Keratinocyte (primary cell): ENCODE measurements at regions not wholly inside any gene's neighbourhood (a gene's known extent, or its start where the extent isn't known, plus 50 kb on each side); places are given as distances from the start of the nearest gene placed in this dataset.

Source experiments
- DNase-seq: peaks from one replicate; pipeline ENCODE4 v3.0.0-alpha.2; 2011; ENCODE audit warnings: low read depth, missing footprints, low spot score
- FAIRE-seq: peaks from 2 replicates; lab custom pipeline; 2011; peaks lifted over from hg19 to GRCh38; lab: Jason Lieb, UNC
- H2AFZ ChIP-seq: 2 replicates; pipeline ENCODE4 v1.6.0; 2012; ENCODE audit warnings: low read length, control low read depth, inconsistent platforms; ENCODE audit not compliant: control insufficient read depth
- H3K27ac ChIP-seq: 2 replicates; pipeline ENCODE4 v1.5.1; 2011; ENCODE audit warnings: low read length; ENCODE audit not compliant: control insufficient read depth, insufficient read depth
- H3K27me3 ChIP-seq: 3 replicates; pipeline ENCODE4 v1.6.0; 2011; ENCODE audit warnings: low read length; ENCODE audit not compliant: control insufficient read depth, insufficient read depth; ENCODE audit errors: extremely low read depth
- H3K36me3 ChIP-seq, 2 experiments: 2 replicates in 1 of 2; 3 replicates in 1 of 2; pipeline ENCODE4 v1.5.1; 2011; ENCODE audit warnings: low read length in 2 of 2, mild to moderate bottlenecking in 1 of 2; ENCODE audit not compliant: control insufficient read depth in 2 of 2, insufficient read depth in 2 of 2; ENCODE audit errors: extremely low read depth in 1 of 2
- H3K4me1 ChIP-seq: 3 replicates; pipeline ENCODE4 v1.5.1; 2011; ENCODE audit warnings: low read length; ENCODE audit not compliant: control insufficient read depth, insufficient read depth; ENCODE audit errors: extremely low read depth
- H3K4me2 ChIP-seq: 3 replicates; pipeline ENCODE4 v1.6.0; 2011; ENCODE audit warnings: low read depth, low read length; ENCODE audit not compliant: control insufficient read depth, insufficient read depth; ENCODE audit errors: extremely low read depth
- H3K4me3 ChIP-seq, 3 experiments: fragments of 200-600 bp in 1 of 3; sonication (generic) in 1 of 3; 2 replicates in 2 of 3; 3 replicates in 1 of 3; pipeline ENCODE4 v1.5.1; 2011 to 2016; ENCODE audit warnings: low read length in 3 of 3, mild to moderate bottlenecking in 3 of 3, control low read depth in 2 of 3, inconsistent platforms in 1 of 3, low read depth in 1 of 3, mixed read lengths in 1 of 3, mixed run types in 1 of 3, moderate library complexity in 1 of 3; ENCODE audit not compliant: control insufficient read depth in 2 of 3, insufficient read depth in 2 of 3; ENCODE audit errors: extremely low read depth in 1 of 3
- H3K79me2 ChIP-seq: 2 replicates; pipeline ENCODE4 v1.6.0; 2012; ENCODE audit warnings: low read length; ENCODE audit not compliant: control insufficient read depth, insufficient read depth
- H3K9ac ChIP-seq: 3 replicates; pipeline ENCODE4 v1.6.0; 2011; ENCODE audit warnings: low read length; ENCODE audit not compliant: control insufficient read depth, insufficient read depth; ENCODE audit errors: extremely low read depth
- H3K9me1 ChIP-seq: 3 replicates; pipeline ENCODE4 v1.6.0; 2011; ENCODE audit warnings: low read length; ENCODE audit not compliant: control insufficient read depth, insufficient read depth; ENCODE audit errors: extremely low read depth
- H3K9me3 ChIP-seq: 2 replicates; pipeline ENCODE4 v1.5.1; 2012; ENCODE audit warnings: low read depth, low read length; ENCODE audit not compliant: control insufficient read depth
- H4K20me1 ChIP-seq: 3 replicates; pipeline ENCODE4 v1.6.0; 2011; ENCODE audit warnings: low read length; ENCODE audit not compliant: control insufficient read depth, insufficient read depth; ENCODE audit errors: extremely low read depth
- CTCF ChIP-seq, 3 experiments: IDR thresholded peaks in 1 of 3; conservative IDR thresholded peaks in 1 of 3; optimal IDR thresholded peaks in 1 of 3; 2 replicates in 2 of 3; 3 replicates in 1 of 3; pipeline versions ENCODE3 to v1.5.1; 2011; ENCODE audit warnings: low read length in 3 of 3, mild to moderate bottlenecking in 3 of 3, moderate library complexity in 2 of 3, control low read depth in 1 of 3, inconsistent platforms in 1 of 3; ENCODE audit not compliant: insufficient read depth in 2 of 3; ENCODE audit errors: extremely low read depth in 1 of 3
- EZH2 ChIP-seq: IDR thresholded peaks from one replicate; pipeline ENCODE4 v1.6.1; 2012; ENCODE audit warnings: inconsistent platforms, mild to moderate bottlenecking, low read length, moderate library complexity
- dilution Hi-C: fragments of 300-500 bp; cut with MboI; formaldehyde crosslinking; loops from one replicate; pipeline ENCODE4 v1.7.0; 2020; ENCODE audit warnings: low sequenced_read_pairs; ENCODE audit not compliant: extremely low pct_ligation_motif_present

GRCh38 chr16:60331168-60331567 is 1597.1 kb upstream of the GOT2 start:
- dilution Hi-C loops: no loop called here
- TF ChIP-seq EZH2: no peak
- TF ChIP-seq CTCF (optimal IDR thresholded peaks at IDR 0.05 in 1 of 3, IDR thresholded peaks at IDR 0.05 in 1 of 3, conservative IDR thresholded peaks at IDR 0.05 in 1 of 3; ENCODE audit: extremely low read depth in 1 of 3, insufficient read depth in 2 of 3, low read length in 3 of 3): no peak
- Histone ChIP-seq H4K20me1 (no peaks in the 10 kb centered on the region), H3K9ac (no peak overlapping the region), H3K9me1 (no peaks in the 10 kb centered on the region), H3K4me1 (no peaks in the 10 kb centered on the region), H2AFZ (no peak overlapping the region), H3K4me2 (no peak overlapping the region), H3K27ac (no peak overlapping the region), H3K36me3 (no peaks in the 10 kb centered on the region), H3K4me3 (no peak overlapping the region), H3K9me3 (no peaks in the 10 kb centered on the region), H3K27me3 (no peaks in the 10 kb centered on the region), H3K79me2 (no peaks in the 10 kb centered on the region)
- DNase-seq (no peak), FAIRE-seq (no peak)

- dilution Hi-C loops: no loop called here
- H4K20me1 ChIP-seq: no peaks in the 10 kb centered on the region
- no peak overlapping the region for H3K9ac ChIP-seq
- no peaks in the 10 kb centered on the region for H3K4me1 ChIP-seq
- no peak overlapping the region for H3K4me3 ChIP-seq
- H3K9me1 ChIP-seq: no peaks in the 10 kb centered on the region
- H3K27ac ChIP-seq: no peak overlapping the region
- TF ChIP-seq CTCF (optimal IDR thresholded peaks at IDR 0.05 in 1 of 3, IDR thresholded peaks at IDR 0.05 in 1 of 3, conservative IDR thresholded peaks at IDR 0.05 in 1 of 3; ENCODE audit: extremely low read depth in 1 of 3, insufficient read depth in 2 of 3, low read length in 3 of 3) (no peak), EZH2 (no peak)
- H3K79me2 ChIP-seq: no peaks in the 10 kb centered on the region
- no peak overlapping the region for H3K4me2 ChIP-seq
- no peaks in the 10 kb centered on the region for H3K36me3 ChIP-seq
- H2AFZ ChIP-seq: no peak overlapping the region
- DNase-seq (no peak), FAIRE-seq (no peak)
- no peaks in the 10 kb centered on the region for H3K27me3 ChIP-seq
- no peaks in the 10 kb centered on the region for H3K9me3 ChIP-seq
Observed at GRCh38 chr16:60329108-60329507, 1595.0 kb upstream of the GOT2 start.
